Hepatocyte (in vitro differentiated cells): ENCODE measurements at regions not wholly inside any gene's neighbourhood (a gene's known extent, or its start where the extent isn't known, plus 50 kb on each side); places are given as distances from the start of the nearest gene placed in this dataset.

Source experiments
- EZH2 ChIP-seq: fragments of 200-600 bp; sonication (generic); IDR thresholded peaks from 2 replicates; pipeline ENCODE4 v1.6.1; 2016; ENCODE audit warnings: antibody characterized with exemption, mild to moderate bottlenecking, borderline replicate concordance
- TF ChIP-seq, protein P1 (sequence below): fragments of 200-600 bp; sonication (generic); IDR thresholded peaks from 2 replicates; pipeline ENCODE4 v1.5.1; 2016; ENCODE audit warnings: antibody characterized with exemption, mild to moderate bottlenecking; ENCODE audit not compliant: poor library complexity

DNA sequence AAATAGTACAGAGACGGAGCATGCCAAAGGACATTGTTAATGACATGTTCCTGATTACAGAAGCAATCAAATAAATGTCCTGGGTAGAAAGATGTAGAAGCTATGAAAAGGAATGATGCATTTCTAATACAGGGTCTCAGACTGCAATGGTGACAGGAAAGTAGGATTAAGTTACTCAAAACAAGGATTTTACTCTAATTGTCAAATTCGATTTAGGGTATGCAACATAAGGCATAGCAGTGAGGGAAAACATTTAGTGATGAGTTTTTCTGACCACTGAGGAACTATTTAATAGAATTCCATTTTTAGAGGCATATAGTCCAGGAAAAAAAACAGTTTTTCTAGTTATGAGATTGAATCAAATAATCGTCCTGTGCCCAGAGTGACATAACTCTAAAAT, 715.1 kb upstream of the ACO1 start:
- TF ChIP-seq, protein P1, sequence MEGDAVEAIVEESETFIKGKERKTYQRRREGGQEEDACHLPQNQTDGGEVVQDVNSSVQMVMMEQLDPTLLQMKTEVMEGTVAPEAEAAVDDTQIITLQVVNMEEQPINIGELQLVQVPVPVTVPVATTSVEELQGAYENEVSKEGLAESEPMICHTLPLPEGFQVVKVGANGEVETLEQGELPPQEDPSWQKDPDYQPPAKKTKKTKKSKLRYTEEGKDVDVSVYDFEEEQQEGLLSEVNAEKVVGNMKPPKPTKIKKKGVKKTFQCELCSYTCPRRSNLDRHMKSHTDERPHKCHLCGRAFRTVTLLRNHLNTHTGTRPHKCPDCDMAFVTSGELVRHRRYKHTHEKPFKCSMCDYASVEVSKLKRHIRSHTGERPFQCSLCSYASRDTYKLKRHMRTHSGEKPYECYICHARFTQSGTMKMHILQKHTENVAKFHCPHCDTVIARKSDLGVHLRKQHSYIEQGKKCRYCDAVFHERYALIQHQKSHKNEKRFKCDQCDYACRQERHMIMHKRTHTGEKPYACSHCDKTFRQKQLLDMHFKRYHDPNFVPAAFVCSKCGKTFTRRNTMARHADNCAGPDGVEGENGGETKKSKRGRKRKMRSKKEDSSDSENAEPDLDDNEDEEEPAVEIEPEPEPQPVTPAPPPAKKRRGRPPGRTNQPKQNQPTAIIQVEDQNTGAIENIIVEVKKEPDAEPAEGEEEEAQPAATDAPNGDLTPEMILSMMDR, result no peak
- TF ChIP-seq EZH2, result no peak
